ES-I3 (cell line): ENCODE measurements at regions not wholly inside any gene's neighbourhood (a gene's known extent, or its start where the extent isn't known, plus 50 kb on each side); places are given as distances from the start of the nearest gene placed in this dataset.

Source experiments
- H3K36me3 ChIP-seq: 2 replicates; pipeline ENCODE4 v1.6.1; 2013; ENCODE audit warnings: mild to moderate bottlenecking, low read length, control low read depth, moderate library complexity; ENCODE audit not compliant: insufficient read depth
- H3K4me1 ChIP-seq: 2 replicates; pipeline ENCODE4 v1.6.1; 2013; ENCODE audit warnings: mild to moderate bottlenecking, control low read depth, low read length; ENCODE audit not compliant: insufficient read depth
- H3K9ac ChIP-seq: 2 replicates; pipeline ENCODE4 v1.6.1; 2013; ENCODE audit warnings: low read depth, mild to moderate bottlenecking, low read length, moderate library complexity
- H3K9me3 ChIP-seq: 2 replicates; pipeline ENCODE4 v1.6.1; 2013; ENCODE audit warnings: mild to moderate bottlenecking, low read length, moderate library complexity; ENCODE audit not compliant: control insufficient read depth, insufficient read depth

- Histone ChIP-seq H3K36me3 (no peaks in the 10 kb centered on the region), H3K4me1 (no peaks in the 10 kb centered on the region; the same call in 1 of the 2 replicates), H3K9ac (no peak overlapping the region), H3K9me3 (no peaks in the 10 kb centered on the region)
Observed at GRCh38 chr2:30331869-30332268, 100.5 kb downstream of the LBH start.

- Histone ChIP-seq H3K36me3 (no peaks in the 10 kb centered on the region), H3K4me1 (no peaks in the 10 kb centered on the region; the same call in 1 of the 2 replicates), H3K9me3 (no peaks in the 10 kb centered on the region), H3K9ac (no peak overlapping the region)
Observed at GRCh38 chr2:30332791-30333453, 101.6 kb downstream of the LBH start.

GRCh38 chr2:30334762-30335363 is 103.5 kb downstream of the LBH start:
- H3K4me1 ChIP-seq = no peaks in the 10 kb centered on the region; the same call in 1 of the 2 replicates
- H3K9ac ChIP-seq = no peak overlapping the region
- no peaks in the 10 kb centered on the region for H3K36me3 ChIP-seq
- no peaks in the 10 kb centered on the region for H3K9me3 ChIP-seq

GRCh38 chr2:30336084-30336483 is 104.8 kb downstream of the LBH start:
- Histone ChIP-seq H3K9ac (no peak overlapping the region), H3K9me3 (no peaks in the 10 kb centered on the region), H3K4me1 (no peaks in the 10 kb centered on the region; the same call in 1 of the 2 replicates), H3K36me3 (no peaks in the 10 kb centered on the region)

- H3K4me1 ChIP-seq = no peaks in the 10 kb centered on the region; the same call in 1 of the 2 replicates
- no peak overlapping the region for H3K9ac ChIP-seq
- H3K9me3 ChIP-seq = peaks cover 2% of the 10 kb centered on the region; the same call in 1 of the 2 replicates
- H3K36me3 ChIP-seq = no peaks in the 10 kb centered on the region
Observed at GRCh38 chr2:30336978-30337841, 105.9 kb downstream of the LBH start.

- Histone ChIP-seq H3K4me1 (no peaks in the 10 kb centered on the region; the same call in 1 of the 2 replicates), H3K9me3 (peaks cover 7% of the 10 kb centered on the region), H3K36me3 (no peaks in the 10 kb centered on the region), H3K9ac (no peak overlapping the region)
Observed at GRCh38 chr2:30338475-30338874, 107.1 kb downstream of the LBH start.

GRCh38 chr2:30339071-30339470 is 107.7 kb downstream of the LBH start:
- H3K36me3 ChIP-seq = no peaks in the 10 kb centered on the region
- H3K4me1 ChIP-seq = no peaks in the 10 kb centered on the region; the same call in 1 of the 2 replicates
- peaks cover 13% of the 10 kb centered on the region for H3K9me3 ChIP-seq
- no peak overlapping the region for H3K9ac ChIP-seq

GRCh38 chr2:30341500-30342267 is 105.4 kb upstream of the LCLAT1 start:
- Histone ChIP-seq H3K36me3 (no peaks in the 10 kb centered on the region), H3K9me3 (peaks cover 13% of the 10 kb centered on the region), H3K9ac (no peak overlapping the region), H3K4me1 (no peaks in the 10 kb centered on the region)

- peaks cover 6% of the 10 kb centered on the region; the same call in 1 of the 2 replicates for H3K4me1 ChIP-seq
- H3K9me3 ChIP-seq = peaks cover 13% of the 10 kb centered on the region
- H3K9ac ChIP-seq = peak overlapping the region; percentile 24; the same call in 1 of the 2 replicates
- H3K36me3 ChIP-seq = no peaks in the 10 kb centered on the region
Observed at GRCh38 chr2:30346471-30347169, 100.4 kb upstream of the LCLAT1 start.

GRCh38 chr2:30348825-30349224 is 98.2 kb upstream of the LCLAT1 start:
- Histone ChIP-seq H3K9me3 (peaks cover 2% of the 10 kb centered on the region; the same call in 1 of the 2 replicates), H3K36me3 (no peaks in the 10 kb centered on the region), H3K9ac (no peak overlapping the region), H3K4me1 (peaks cover 7% of the 10 kb centered on the region; the same call in 1 of the 2 replicates)

GRCh38 chr2:30349691-30350090 is 97.4 kb upstream of the LCLAT1 start:
- Histone ChIP-seq H3K36me3 (no peaks in the 10 kb centered on the region), H3K4me1 (peaks cover 7% of the 10 kb centered on the region; the same call in 1 of the 2 replicates), H3K9ac (no peak overlapping the region), H3K9me3 (no peaks in the 10 kb centered on the region)

- no peak overlapping the region for H3K9ac ChIP-seq
- H3K9me3 ChIP-seq = no peaks in the 10 kb centered on the region
- H3K4me1 ChIP-seq = peaks cover 7% of the 10 kb centered on the region; the same call in 1 of the 2 replicates
- H3K36me3 ChIP-seq = no peaks in the 10 kb centered on the region
Observed at GRCh38 chr2:30351116-30351515, 95.9 kb upstream of the LCLAT1 start.

- Histone ChIP-seq H3K9ac (no peak overlapping the region), H3K36me3 (no peaks in the 10 kb centered on the region), H3K4me1 (peaks cover 7% of the 10 kb centered on the region; the same call in 1 of the 2 replicates), H3K9me3 (no peaks in the 10 kb centered on the region)
Observed at GRCh38 chr2:30351949-30352348, 95.1 kb upstream of the LCLAT1 start.
